WTC11 (cell line): ENCODE measurements at regions not wholly inside any gene's neighbourhood (a gene's known extent, or its start where the extent isn't known, plus 50 kb on each side); places are given as distances from the start of the nearest gene placed in this dataset.

Source experiments
- ATAC-seq: fragments of 200-7000 bp; cut with Tn5 transposase; 2 replicates; pipeline ENCODE4 v1.10.0; 2021; ENCODE audit warnings: mild to moderate bottlenecking, moderate library complexity
- CTCF ChIA-PET: fragments of 300-600 bp; sonication (Branson Sonifier 250); formaldehyde crosslinking; loops from one replicate; lab custom pipeline; 2021; ENCODE audit warnings: antibody characterized with exemption; lab: Charles Lee
- POLR2A ChIA-PET: fragments of 350-600 bp; sonication (Branson Sonifier 250); formaldehyde crosslinking; loops from one replicate; lab custom pipeline; 2021; ENCODE audit warnings: antibody characterized with exemption; lab: Charles Lee
- DNase-seq: peaks from one replicate; pipeline ENCODE4 v3.0.0; 2021; ENCODE audit warnings: low spot score
- H3K27ac Mint-ChIP-seq: 2 replicates; pipeline ENCODE4 v1.8.0; 2021; ENCODE audit warnings: mixed read lengths
- H3K27me3 Mint-ChIP-seq: 2 replicates; pipeline ENCODE4 v1.8.0; 2021; ENCODE audit warnings: low read depth, mild to moderate bottlenecking, moderate library complexity, mixed read lengths
- H3K36me3 Mint-ChIP-seq: 2 replicates; pipeline ENCODE4 v1.8.0; 2021; ENCODE audit warnings: mixed read lengths
- H3K4me1 Mint-ChIP-seq: 2 replicates; pipeline ENCODE4 v1.8.0; 2022; ENCODE audit warnings: mixed read lengths
- H3K4me3 Mint-ChIP-seq: 2 replicates; pipeline ENCODE4 v1.8.0; 2021; ENCODE audit warnings: mild to moderate bottlenecking, moderate library complexity, mixed read lengths
- H3K9me3 Mint-ChIP-seq: 2 replicates; pipeline ENCODE4 v1.8.0; 2021; ENCODE audit warnings: mixed read lengths
- AFF4 ChIP-seq: sonication (generic); formaldehyde crosslinking; IDR thresholded peaks from 2 replicates; pipeline ENCODE4 v1.8.1; 2023; ENCODE audit warnings: mild to moderate bottlenecking, missing genetic modification reagents, borderline replicate concordance
- ATF1 ChIP-seq: sonication (generic); formaldehyde crosslinking; IDR thresholded peaks from 2 replicates; pipeline ENCODE4 v1.8.1; 2023; ENCODE audit warnings: mild to moderate bottlenecking, moderate library complexity, missing genetic modification reagents
- CREM ChIP-seq: sonication (generic); formaldehyde crosslinking; IDR thresholded peaks from 2 replicates; pipeline ENCODE4 v1.8.1; 2022; ENCODE audit warnings: mild to moderate bottlenecking, missing genetic modification reagents, moderate library complexity
- ESRRA ChIP-seq: sonication (generic); formaldehyde crosslinking; IDR thresholded peaks from 2 replicates; pipeline ENCODE4 v1.8.1; 2022; ENCODE audit warnings: mild to moderate bottlenecking, missing genetic modification reagents, borderline replicate concordance
- ETV6 ChIP-seq: sonication (generic); formaldehyde crosslinking; IDR thresholded peaks from 2 replicates; pipeline ENCODE4 v1.8.1; 2022; ENCODE audit warnings: mild to moderate bottlenecking, missing genetic modification reagents
- JUN ChIP-seq: sonication (generic); formaldehyde crosslinking; IDR thresholded peaks from 2 replicates; pipeline ENCODE4 v1.8.0; 2023; ENCODE audit warnings: mild to moderate bottlenecking, missing genetic modification reagents
- MXD4 ChIP-seq: fragments of 250-450 bp; sonication (Bioruptor Pico); IDR thresholded peaks from 2 replicates; pipeline ENCODE4 v1.8.0; 2021; ENCODE audit warnings: mild to moderate bottlenecking, moderate library complexity, borderline replicate concordance
- NFATC4 ChIP-seq: fragments of 250-450 bp; sonication (Bioruptor Pico); IDR thresholded peaks from 2 replicates; pipeline ENCODE4 v1.9.0; 2021; ENCODE audit warnings: mild to moderate bottlenecking
- NFE2L1 ChIP-seq: sonication (generic); formaldehyde crosslinking; IDR thresholded peaks from 2 replicates; pipeline ENCODE4 v1.8.1; 2023; ENCODE audit warnings: missing genetic modification reagents
- RELA ChIP-seq: sonication (generic); formaldehyde crosslinking; IDR thresholded peaks from 2 replicates; pipeline ENCODE4 v1.8.1; 2022; ENCODE audit warnings: missing genetic modification reagents, mild to moderate bottlenecking, borderline replicate concordance
- SMAD3 ChIP-seq: sonication (generic); formaldehyde crosslinking; IDR thresholded peaks from 2 replicates; pipeline ENCODE4 v1.8.0; 2022; ENCODE audit warnings: missing genetic modification reagents, mild to moderate bottlenecking, borderline replicate concordance
- SP1 ChIP-seq: sonication (generic); formaldehyde crosslinking; conservative IDR thresholded peaks from 2 replicates; pipeline ENCODE4 v1.8.1; 2022; ENCODE audit warnings: missing genetic modification reagents
- STAT6 ChIP-seq: sonication (generic); formaldehyde crosslinking; conservative IDR thresholded peaks from 2 replicates; pipeline ENCODE4 v1.8.1; 2023; ENCODE audit warnings: mild to moderate bottlenecking, low read depth, missing genetic modification reagents, moderate library complexity
- TCF7 ChIP-seq: sonication (generic); formaldehyde crosslinking; IDR thresholded peaks from 2 replicates; pipeline ENCODE4 v1.8.0; 2022; ENCODE audit warnings: mild to moderate bottlenecking, low read depth, missing genetic modification reagents, moderate library complexity
- USF2 ChIP-seq: sonication (generic); formaldehyde crosslinking; IDR thresholded peaks from 2 replicates; pipeline ENCODE4 v1.8.1; 2023; ENCODE audit warnings: mild to moderate bottlenecking, missing genetic modification reagents, moderate library complexity
- ZBTB21 ChIP-seq: sonication (generic); formaldehyde crosslinking; IDR thresholded peaks from 2 replicates; pipeline ENCODE4 v1.8.1; 2023; ENCODE audit warnings: mild to moderate bottlenecking, missing genetic modification reagents, borderline replicate concordance
- ZNF263 ChIP-seq: sonication (generic); formaldehyde crosslinking; IDR thresholded peaks from 2 replicates; pipeline ENCODE4 v1.8.1; 2022; ENCODE audit warnings: low read depth, mild to moderate bottlenecking, moderate library complexity, missing genetic modification reagents
- ZNF671 ChIP-seq: fragments of 250-450 bp; sonication (Bioruptor Pico); IDR thresholded peaks from 2 replicates; pipeline ENCODE4 v1.8.0; 2021; ENCODE audit warnings: mild to moderate bottlenecking
- TF ChIP-seq, protein P1 (sequence below): sonication (generic); formaldehyde crosslinking; conservative IDR thresholded peaks from 2 replicates; pipeline ENCODE4 v1.8.1; 2022; ENCODE audit warnings: mild to moderate bottlenecking, missing genetic modification reagents
- TF ChIP-seq, protein P2 (sequence below): sonication (generic); formaldehyde crosslinking; IDR thresholded peaks from 2 replicates; pipeline ENCODE4 v1.8.0; 2022; ENCODE audit warnings: mild to moderate bottlenecking, missing genetic modification reagents

- Mint-ChIP-seq H3K4me1 (no peaks in the 10 kb centered on the region), H3K9me3 (peaks cover 29% of the 10 kb centered on the region), H3K36me3 (peaks cover 8% of the 10 kb centered on the region), H3K27ac (no peak overlapping the region), H3K27me3 (peaks cover 3% of the 10 kb centered on the region), H3K4me3 (no peak overlapping the region)
- POLR2A ChIA-PET = no interaction called here
- TF ChIP-seq ZNF671 (CRISPR knock-in tag) (no peak), AFF4 (CRISPR knock-in tag) (no peak), STAT6 (CRISPR knock-in tag) (no peak)
- ATAC-seq (no peak), DNase-seq (no peak)
- CTCF ChIA-PET = no interaction called here
These were observed 275.7 kb upstream of the MSX2 start for GRCh38 chr5:174448662-174449061.

GRCh38 chr5:174453690-174454089 is 270.7 kb upstream of the MSX2 start:
- Mint-ChIP-seq H3K36me3 (no peaks in the 10 kb centered on the region), H3K9me3 (peaks cover 15% of the 10 kb centered on the region), H3K4me3 (no peak overlapping the region)
- DNase-seq = no peak
- TF ChIP-seq TCF7 (CRISPR knock-in tag) (no peak), SP1 (no peak), NFATC4 (CRISPR knock-in tag) (no peak), ATF1 (no peak), USF2 (no peak)
- TF ChIP-seq, all 79 proteins: peak for 0
- ChIA-PET CTCF (no interaction called here), POLR2A (no interaction called here)
- no peak overlapping the region for H3K27ac Mint-ChIP-seq
- H3K4me1 Mint-ChIP-seq = peaks cover 7% of the 10 kb centered on the region
- no peak for ATAC-seq
- H3K27me3 Mint-ChIP-seq = no peaks in the 10 kb centered on the region; the same call in 1 of the 2 replicates

- CTCF ChIA-PET = interaction anchor here (1.0 kb wide), 1 partner anchor 10 kb away, joined by 3 read pairs; no protein-coding TSS in a partner anchor
- TF ChIP-seq ETV6 (CRISPR knock-in tag) (no peak), ESRRA (CRISPR knock-in tag) (no peak), ZNF263 (CRISPR knock-in tag) (no peak), CREM (no peak), SMAD3 (CRISPR knock-in tag) (no peak), MXD4 (CRISPR knock-in tag) (no peak), JUN (CRISPR knock-in tag) (no peak), NFE2L1 (no peak), RELA (CRISPR knock-in tag) (no peak), ZBTB21 (CRISPR knock-in tag) (no peak), ZNF671 (CRISPR knock-in tag) (no peak)
- TF ChIP-seq, protein P1, sequence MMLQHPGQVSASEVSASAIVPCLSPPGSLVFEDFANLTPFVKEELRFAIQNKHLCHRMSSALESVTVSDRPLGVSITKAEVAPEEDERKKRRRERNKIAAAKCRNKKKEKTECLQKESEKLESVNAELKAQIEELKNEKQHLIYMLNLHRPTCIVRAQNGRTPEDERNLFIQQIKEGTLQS (CRISPR knock-in tag) = no peak
- TF ChIP-seq, protein P2, sequence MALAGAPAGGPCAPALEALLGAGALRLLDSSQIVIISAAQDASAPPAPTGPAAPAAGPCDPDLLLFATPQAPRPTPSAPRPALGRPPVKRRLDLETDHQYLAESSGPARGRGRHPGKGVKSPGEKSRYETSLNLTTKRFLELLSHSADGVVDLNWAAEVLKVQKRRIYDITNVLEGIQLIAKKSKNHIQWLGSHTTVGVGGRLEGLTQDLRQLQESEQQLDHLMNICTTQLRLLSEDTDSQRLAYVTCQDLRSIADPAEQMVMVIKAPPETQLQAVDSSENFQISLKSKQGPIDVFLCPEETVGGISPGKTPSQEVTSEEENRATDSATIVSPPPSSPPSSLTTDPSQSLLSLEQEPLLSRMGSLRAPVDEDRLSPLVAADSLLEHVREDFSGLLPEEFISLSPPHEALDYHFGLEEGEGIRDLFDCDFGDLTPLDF (CRISPR knock-in tag) = no peak
These were observed 269.9 kb upstream of the MSX2 start for GRCh38 chr5:174454464-174454863.

More at GRCh38 chr5:174454464-174454863, 269.9 kb upstream of the MSX2 start:
- Mint-ChIP-seq H3K4me3 (no peak overlapping the region), H3K9me3 (peaks cover 15% of the 10 kb centered on the region), H3K4me1 (peaks cover 7% of the 10 kb centered on the region), H3K27me3 (no peaks in the 10 kb centered on the region; the same call in 1 of the 2 replicates), H3K27ac (no peak overlapping the region), H3K36me3 (no peaks in the 10 kb centered on the region)
- ATAC-seq = no peak
- DNase-seq = no peak
- POLR2A ChIA-PET = no interaction called here
